ENCODE measurements at regions not wholly inside any gene's neighbourhood (a gene's known extent, or its start where the extent isn't known, plus 50 kb on each side); places are given as distances from the start of the nearest gene placed in this dataset.

DNA sequence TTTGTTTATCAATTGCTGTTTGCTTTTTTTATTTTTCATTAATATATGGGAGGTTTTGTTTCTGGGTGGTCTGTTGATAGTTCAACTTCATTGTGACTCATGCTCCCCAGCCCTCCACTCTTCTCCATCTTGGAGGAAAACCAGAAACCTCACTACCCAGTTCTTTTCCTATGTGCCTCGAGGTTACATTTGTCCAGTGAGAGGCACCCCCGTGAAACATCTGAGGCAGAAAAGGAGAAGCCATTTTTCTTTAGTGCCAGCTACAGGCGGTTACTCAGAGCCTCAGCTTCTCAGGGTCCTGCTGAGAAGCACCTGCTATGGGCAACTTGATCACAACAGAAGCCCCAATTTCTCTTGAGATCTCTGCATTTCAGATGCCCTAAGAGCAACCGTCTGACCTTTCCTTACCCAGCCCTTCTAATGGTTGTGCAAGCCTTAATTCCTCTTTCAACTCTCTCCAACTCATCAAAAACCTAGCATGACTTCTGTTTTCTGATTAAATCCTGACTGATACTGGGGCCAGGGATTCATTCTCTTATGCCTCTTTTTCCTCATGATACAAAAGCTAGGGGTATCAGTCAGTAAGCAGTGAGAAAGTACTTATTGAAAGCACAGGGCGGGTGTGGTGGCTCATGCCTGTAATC lies 144.6 kb downstream of the ELOVL4 start:
- POLR2A ChIA-PET, result no interaction called here
- no peaks in the 10 kb centered on the region for H3K36me3 ChIP-seq (ENCODE audit: control insufficient read depth in 4 of 4, insufficient read depth in 4 of 4, low read length in 3 of 4)
- H3K9me3 ChIP-seq (ENCODE audit: control extremely low read depth in 1 of 5, control insufficient read depth in 4 of 5, insufficient read depth in 2 of 5, low read depth in 1 of 5, low read length in 4 of 5), result no peaks in the 10 kb centered on the region
- H3K4me3 ChIP-seq (ENCODE audit: control insufficient read depth in 1 of 7, extremely low read depth in 1 of 7, insufficient read depth in 4 of 7, low read depth in 2 of 7, low read length in 6 of 7), result no peak overlapping the region
- H3K4me1 ChIP-seq (ENCODE audit: control extremely low read depth in 1 of 4, control insufficient read depth in 4 of 4, insufficient read depth in 4 of 4, low read length in 3 of 4), result no peaks in the 10 kb centered on the region
- no peak overlapping the region for H3K27ac ChIP-seq (ENCODE audit: insufficient read depth in 1 of 2, low read depth in 1 of 2, low read length in 2 of 2, poor library complexity in 1 of 2, severe bottlenecking in 2 of 2)
- CTCF ChIA-PET, result no interaction called here
- 66% methylated on average over 4 of the region's 5 CpGs for WGBS (ENCODE audit: insufficient coverage)
- peaks cover 0 to 4% (median 0%) of the 10 kb centered on the region in 5 experiments for H3K27me3 ChIP-seq (replicated peaks in 2 of 5; ENCODE audit: control insufficient read depth in 4 of 5, insufficient read depth in 5 of 5, low read length in 4 of 5)
- no peak for DNase-seq

- H3K27ac ChIP-seq (ENCODE audit: insufficient read depth in 1 of 2, low read depth in 1 of 2, low read length in 2 of 2, poor library complexity in 1 of 2, severe bottlenecking in 2 of 2), result no peak overlapping the region
These were observed 146.0 kb downstream of the ELOVL4 start for GRCh38 chr6:79801362-79801761.

DNA sequence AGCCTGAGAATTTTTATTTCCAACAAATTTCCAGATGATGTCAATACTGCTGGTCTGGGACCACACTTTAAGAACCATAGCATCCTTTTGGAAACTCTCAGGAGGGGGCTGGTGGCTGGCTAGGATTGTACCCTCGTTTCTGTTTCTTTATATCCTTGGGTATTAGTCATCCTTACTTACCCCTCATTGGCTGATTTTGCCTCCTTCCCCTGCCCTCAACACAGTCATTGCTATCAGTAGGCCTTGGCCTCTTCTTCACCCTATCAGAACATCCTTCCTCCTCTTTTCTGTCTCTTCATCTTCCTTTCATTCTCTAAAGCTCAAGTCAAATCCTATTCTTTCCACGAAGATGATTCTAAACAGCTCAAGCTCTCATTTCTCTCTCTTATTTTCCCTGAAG lies 148.5 kb downstream of the ELOVL4 start:
- no peaks in the 10 kb centered on the region for H3K9me3 ChIP-seq (ENCODE audit: control extremely low read depth in 1 of 5, control insufficient read depth in 4 of 5, insufficient read depth in 2 of 5, low read depth in 1 of 5, low read length in 4 of 5)
- no peak for DNase-seq
- WGBS (ENCODE audit: insufficient coverage), result 100% methylated on average over 1 of the region's 2 CpGs
- peaks cover 0 to 4% (median 0%) of the 10 kb centered on the region in 5 experiments for H3K27me3 ChIP-seq (replicated peaks in 2 of 5; ENCODE audit: control insufficient read depth in 4 of 5, insufficient read depth in 5 of 5, low read length in 4 of 5)
- H3K4me3 ChIP-seq (ENCODE audit: control insufficient read depth in 1 of 7, extremely low read depth in 1 of 7, insufficient read depth in 4 of 7, low read depth in 2 of 7, low read length in 6 of 7), result no peak overlapping the region
- ChIA-PET CTCF (no interaction called here), POLR2A (interaction anchor here (0.6 kb wide), 1 partner anchor 229 kb away, joined by 3 read pairs; no protein-coding TSS in a partner anchor)
- no peaks in the 10 kb centered on the region for H3K4me1 ChIP-seq (ENCODE audit: control extremely low read depth in 1 of 4, control insufficient read depth in 4 of 4, insufficient read depth in 4 of 4, low read length in 3 of 4)
- no peaks in the 10 kb centered on the region for H3K36me3 ChIP-seq (ENCODE audit: control insufficient read depth in 4 of 4, insufficient read depth in 4 of 4, low read length in 3 of 4)
- no peak overlapping the region for H3K27ac ChIP-seq (ENCODE audit: insufficient read depth in 1 of 2, low read depth in 1 of 2, low read length in 2 of 2, poor library complexity in 1 of 2, severe bottlenecking in 2 of 2)

More at GRCh38 chr6:79801362-79801761, 146.0 kb downstream of the ELOVL4 start:
- Histone ChIP-seq H3K4me3 (ENCODE audit: control insufficient read depth in 1 of 7, extremely low read depth in 1 of 7, insufficient read depth in 4 of 7, low read depth in 2 of 7, low read length in 6 of 7) (no peak overlapping the region), H3K4me1 (ENCODE audit: control extremely low read depth in 1 of 4, control insufficient read depth in 4 of 4, insufficient read depth in 4 of 4, low read length in 3 of 4) (no peaks in the 10 kb centered on the region), H3K36me3 (ENCODE audit: control insufficient read depth in 4 of 4, insufficient read depth in 4 of 4, low read length in 3 of 4) (no peaks in the 10 kb centered on the region), H3K9me3 (ENCODE audit: control extremely low read depth in 1 of 5, control insufficient read depth in 4 of 5, insufficient read depth in 2 of 5, low read depth in 1 of 5, low read length in 4 of 5) (no peaks in the 10 kb centered on the region), H3K27me3 (replicated peaks in 2 of 5; ENCODE audit: control insufficient read depth in 4 of 5, insufficient read depth in 5 of 5, low read length in 4 of 5) (peaks cover 0 to 4% (median 0%) of the 10 kb centered on the region in 5 experiments)
- CTCF ChIA-PET, result interaction anchor here (0.6 to 1.5 kb wide), 3 partner anchors 10 to 37 kb away, joined by 3 read pairs; no protein-coding TSS in a partner anchor
- DNase-seq, result no peak
- POLR2A ChIA-PET, result no interaction called here

GRCh38 chr6:79797912-79798311 lies 149.4 kb downstream of the ELOVL4 start:
- ChIA-PET POLR2A (no interaction called here), CTCF (no interaction called here)
- Histone ChIP-seq H3K36me3 (ENCODE audit: control insufficient read depth in 4 of 4, insufficient read depth in 4 of 4, low read length in 3 of 4) (no peaks in the 10 kb centered on the region), H3K4me3 (ENCODE audit: control insufficient read depth in 1 of 7, extremely low read depth in 1 of 7, insufficient read depth in 4 of 7, low read depth in 2 of 7, low read length in 6 of 7) (no peak overlapping the region), H3K9me3 (ENCODE audit: control extremely low read depth in 1 of 5, control insufficient read depth in 4 of 5, insufficient read depth in 2 of 5, low read depth in 1 of 5, low read length in 4 of 5) (no peaks in the 10 kb centered on the region), H3K27me3 (replicated peaks in 2 of 5; ENCODE audit: control insufficient read depth in 4 of 5, insufficient read depth in 5 of 5, low read length in 4 of 5) (peaks cover 0 to 4% (median 0%) of the 10 kb centered on the region in 5 experiments), H3K4me1 (ENCODE audit: control extremely low read depth in 1 of 4, control insufficient read depth in 4 of 4, insufficient read depth in 4 of 4, low read length in 3 of 4) (no peaks in the 10 kb centered on the region), H3K27ac (ENCODE audit: insufficient read depth in 1 of 2, low read depth in 1 of 2, low read length in 2 of 2, poor library complexity in 1 of 2, severe bottlenecking in 2 of 2) (no peak overlapping the region)
- no peak for DNase-seq
- WGBS (ENCODE audit: insufficient coverage), result no CpG with 5 or more reads among the region's 2 CpGs

- no peaks in the 10 kb centered on the region for H3K36me3 ChIP-seq (ENCODE audit: control insufficient read depth in 4 of 4, insufficient read depth in 4 of 4, low read length in 3 of 4)
- ChIA-PET CTCF (no interaction called here), POLR2A (no interaction called here)
- no peaks in the 10 kb centered on the region for H3K4me1 ChIP-seq (ENCODE audit: control extremely low read depth in 1 of 4, control insufficient read depth in 4 of 4, insufficient read depth in 4 of 4, low read length in 3 of 4)
- no peak overlapping the region for H3K27ac ChIP-seq (ENCODE audit: insufficient read depth in 1 of 2, low read depth in 1 of 2, low read length in 2 of 2, poor library complexity in 1 of 2, severe bottlenecking in 2 of 2)
- H3K27me3 ChIP-seq (replicated peaks in 2 of 5; ENCODE audit: control insufficient read depth in 4 of 5, insufficient read depth in 5 of 5, low read length in 4 of 5), result peaks cover 0 to 4% (median 0%) of the 10 kb centered on the region in 5 experiments
- WGBS (ENCODE audit: insufficient coverage), result 100% methylated on average over 2 of the region's 3 CpGs
- H3K9me3 ChIP-seq (ENCODE audit: control extremely low read depth in 1 of 5, control insufficient read depth in 4 of 5, insufficient read depth in 2 of 5, low read depth in 1 of 5, low read length in 4 of 5), result no peaks in the 10 kb centered on the region
- DNase-seq, result no peak
- no peak overlapping the region for H3K4me3 ChIP-seq (ENCODE audit: control insufficient read depth in 1 of 7, extremely low read depth in 1 of 7, insufficient read depth in 4 of 7, low read depth in 2 of 7, low read length in 6 of 7)
These were observed 150.1 kb downstream of the ELOVL4 start for GRCh38 chr6:79797163-79797764.

DNA sequence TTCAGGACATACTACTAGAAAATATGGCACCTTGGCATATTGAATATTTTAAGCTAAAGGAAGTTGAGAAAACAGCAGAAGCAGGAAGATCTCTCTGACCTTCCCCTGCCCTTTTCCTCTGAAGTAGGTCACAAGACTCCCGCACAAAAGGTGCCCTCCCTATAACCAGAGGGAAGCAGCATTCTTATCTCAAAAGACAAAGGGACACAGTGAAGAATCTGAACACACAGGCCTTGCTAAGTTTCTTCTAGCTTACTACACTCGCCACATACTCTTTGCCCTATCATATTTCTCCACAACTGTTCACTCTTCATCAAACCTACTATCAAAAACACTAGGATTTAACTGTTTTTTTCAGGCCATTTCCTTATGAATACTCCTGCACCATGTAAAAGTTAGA lies 151.2 kb downstream of the ELOVL4 start:
- no peak overlapping the region for H3K27ac ChIP-seq (ENCODE audit: insufficient read depth in 1 of 2, low read depth in 1 of 2, low read length in 2 of 2, poor library complexity in 1 of 2, severe bottlenecking in 2 of 2)
- WGBS (ENCODE audit: insufficient coverage), result 94% methylated on average over 2 of the region's 2 CpGs
- no peak overlapping the region for H3K4me3 ChIP-seq (ENCODE audit: control insufficient read depth in 1 of 7, extremely low read depth in 1 of 7, insufficient read depth in 4 of 7, low read depth in 2 of 7, low read length in 6 of 7)
- no peaks in the 10 kb centered on the region for H3K4me1 ChIP-seq (ENCODE audit: control extremely low read depth in 1 of 4, control insufficient read depth in 4 of 4, insufficient read depth in 4 of 4, low read length in 3 of 4)
- POLR2A ChIA-PET, result no interaction called here
- H3K9me3 ChIP-seq (ENCODE audit: control extremely low read depth in 1 of 5, control insufficient read depth in 4 of 5, insufficient read depth in 2 of 5, low read depth in 1 of 5, low read length in 4 of 5), result no peaks in the 10 kb centered on the region
- H3K36me3 ChIP-seq (ENCODE audit: control insufficient read depth in 4 of 4, insufficient read depth in 4 of 4, low read length in 3 of 4), result no peaks in the 10 kb centered on the region
- no peak for DNase-seq
- H3K27me3 ChIP-seq (replicated peaks in 2 of 5; ENCODE audit: control insufficient read depth in 4 of 5, insufficient read depth in 5 of 5, low read length in 4 of 5), result peaks cover 0 to 2% (median 0%) of the 10 kb centered on the region in 5 experiments
- CTCF ChIA-PET, result interaction anchor here (0.8 kb wide), 1 partner anchor 17 kb away, joined by 3 read pairs; no protein-coding TSS in a partner anchor

DNA sequence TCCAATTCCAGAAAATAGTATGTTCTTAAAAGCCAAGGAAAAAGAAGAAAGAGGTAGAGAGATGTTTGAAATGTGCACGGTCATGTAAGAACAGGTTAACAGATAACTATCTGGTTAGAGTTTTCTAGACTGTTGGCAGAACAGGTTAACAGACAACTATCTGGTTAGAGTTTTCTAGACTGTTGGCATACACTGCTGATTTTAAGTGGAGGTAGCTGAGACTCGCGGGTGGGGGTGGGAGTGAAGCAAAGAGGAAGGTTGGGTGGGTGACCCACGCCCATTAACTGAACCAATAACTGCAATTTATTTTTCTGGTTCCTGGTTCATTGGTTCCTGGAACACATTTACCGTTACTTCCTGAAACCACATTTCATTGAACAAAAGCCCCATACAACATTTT lies 157.5 kb downstream of the ELOVL4 start:
- CTCF ChIA-PET, result interaction anchor here (1.4 to 2.2 kb wide), 2 partner anchors 12 to 22 kb away, joined by 5 to 7 read pairs; no protein-coding TSS in a partner anchor
- Histone ChIP-seq H3K36me3 (ENCODE audit: control insufficient read depth in 4 of 4, insufficient read depth in 4 of 4, low read length in 3 of 4) (no peaks in the 10 kb centered on the region), H3K4me3 (ENCODE audit: control insufficient read depth in 1 of 7, extremely low read depth in 1 of 7, insufficient read depth in 4 of 7, low read depth in 2 of 7, low read length in 6 of 7) (no peak overlapping the region), H3K9me3 (ENCODE audit: control extremely low read depth in 1 of 5, control insufficient read depth in 4 of 5, insufficient read depth in 2 of 5, low read depth in 1 of 5, low read length in 4 of 5) (no peaks in the 10 kb centered on the region), H3K27ac (ENCODE audit: insufficient read depth in 1 of 2, low read depth in 1 of 2, low read length in 2 of 2, poor library complexity in 1 of 2, severe bottlenecking in 2 of 2) (no peak overlapping the region), H3K4me1 (ENCODE audit: control extremely low read depth in 1 of 4, control insufficient read depth in 4 of 4, insufficient read depth in 4 of 4, low read length in 3 of 4) (no peaks in the 10 kb centered on the region), H3K27me3 (replicated peaks in 2 of 5; ENCODE audit: control insufficient read depth in 4 of 5, insufficient read depth in 5 of 5, low read length in 4 of 5) (no peaks in the 10 kb centered on the region)
- no peak for DNase-seq
- WGBS (ENCODE audit: insufficient coverage), result 94% methylated on average over 2 of the region's 5 CpGs
- POLR2A ChIA-PET, result no interaction called here
